SIG-M5 treated with dmso at 0.1 percent for 504 hours (cell line): ENCODE measurements at regions not wholly inside any gene's neighbourhood (a gene's known extent, or its start where the extent isn't known, plus 50 kb on each side); places are given as distances from the start of the nearest gene placed in this dataset.

Source experiments
- DNase-seq: peaks from one replicate; lab custom pipeline; 2025; ENCODE audit not compliant: unreplicated experiment; lab: John Stamatoyannopoulos, UW

DNA sequence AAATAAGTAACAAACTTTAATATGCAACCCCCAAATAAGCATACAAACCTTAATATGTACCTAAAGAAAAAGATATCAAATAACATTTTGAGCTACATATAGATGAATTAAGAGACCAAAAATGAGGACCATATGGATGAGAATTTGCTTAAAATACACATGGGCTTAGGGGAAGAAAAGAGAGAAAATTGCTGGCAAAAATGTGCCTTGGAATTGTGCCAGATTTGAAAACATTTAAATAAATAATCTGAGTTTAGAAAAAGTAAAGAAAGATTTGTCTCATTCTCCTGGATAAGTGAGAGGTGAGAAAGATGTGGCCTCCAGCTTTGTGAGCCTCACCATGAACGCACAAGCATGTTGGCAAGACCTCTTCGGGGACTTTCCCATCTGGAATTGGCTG lies 372.6 kb downstream of the SOX11 start:
- DNase-seq: no peak

DNA sequence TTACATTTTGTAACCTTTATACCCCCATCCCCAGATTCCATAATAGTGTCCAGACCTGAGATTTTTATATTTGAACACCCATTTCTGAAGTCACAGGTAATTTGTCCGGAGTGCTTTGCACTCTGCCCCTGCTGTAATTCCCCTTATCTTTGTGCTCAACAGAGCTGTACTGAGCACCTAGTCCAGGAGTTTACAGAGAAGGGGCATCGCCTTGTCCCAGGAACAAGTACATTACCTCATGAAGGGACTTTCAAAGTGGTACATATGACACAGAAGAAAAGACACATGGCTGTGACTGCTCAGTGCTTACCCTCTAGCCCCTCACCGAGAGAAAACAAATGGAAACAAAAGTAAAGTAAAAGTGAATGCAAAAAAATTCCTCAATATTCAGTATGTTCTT lies 373.5 kb downstream of the SOX11 start:
- DNase-seq: no peak

DNA sequence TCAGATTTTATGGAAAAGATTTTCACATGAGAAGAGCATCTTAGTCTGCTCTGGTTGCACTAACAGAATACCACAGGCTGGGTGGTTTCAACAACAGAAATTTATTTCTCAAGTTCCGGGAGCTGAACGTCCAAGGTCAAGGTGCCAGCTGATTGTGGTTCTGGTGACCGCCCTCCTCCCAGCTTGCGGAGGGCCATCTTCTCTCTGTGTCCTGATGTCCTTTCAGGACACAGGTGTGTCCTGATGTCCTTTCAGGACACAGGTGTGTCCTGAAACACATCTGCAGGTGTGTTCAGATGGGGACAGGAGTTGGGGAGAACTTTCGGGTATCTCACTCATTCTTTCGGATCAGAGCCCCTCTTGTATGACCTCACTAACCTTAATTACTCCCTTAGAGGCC lies 374.9 kb downstream of the SOX11 start:
- no peak for DNase-seq

DNA sequence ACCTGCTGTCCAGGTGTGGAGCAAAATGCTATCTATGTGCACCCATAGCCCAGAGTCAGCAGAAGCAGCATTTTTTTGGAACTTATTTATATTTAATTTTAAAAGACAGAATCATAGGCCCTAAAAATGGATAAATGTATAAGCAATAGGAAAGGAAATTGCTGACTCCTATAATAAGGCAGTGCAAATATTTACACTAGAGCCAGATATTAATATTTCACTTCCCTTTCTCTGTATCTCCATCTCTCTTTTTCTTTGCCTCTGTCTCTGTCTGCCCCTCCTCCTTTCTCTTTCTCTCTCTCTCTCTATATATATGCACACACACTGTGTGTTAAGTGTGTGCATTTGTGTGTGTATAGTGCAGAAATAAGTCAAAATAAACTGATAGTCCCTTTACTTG lies 375.6 kb downstream of the SOX11 start:
- no peak for DNase-seq

DNA sequence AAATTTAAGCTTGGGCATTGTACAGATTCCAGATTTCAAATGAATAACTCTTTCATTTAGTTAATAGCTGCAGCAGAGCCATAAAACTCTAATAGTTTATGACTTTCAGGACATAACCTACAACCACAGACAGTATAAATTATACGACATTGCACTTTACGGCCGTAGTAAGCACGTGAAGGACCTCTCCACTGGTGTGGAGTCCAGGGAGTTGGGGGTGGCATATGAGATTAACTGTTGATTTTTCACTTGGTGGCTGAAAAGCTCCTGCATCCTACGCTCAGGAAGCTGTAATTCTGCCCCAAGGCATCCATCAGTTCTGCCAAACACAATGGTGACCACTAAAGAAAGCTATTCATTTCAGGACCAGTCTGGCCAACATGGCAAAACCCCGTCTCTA lies 376.2 kb downstream of the SOX11 start:
- DNase-seq: no peak

DNA sequence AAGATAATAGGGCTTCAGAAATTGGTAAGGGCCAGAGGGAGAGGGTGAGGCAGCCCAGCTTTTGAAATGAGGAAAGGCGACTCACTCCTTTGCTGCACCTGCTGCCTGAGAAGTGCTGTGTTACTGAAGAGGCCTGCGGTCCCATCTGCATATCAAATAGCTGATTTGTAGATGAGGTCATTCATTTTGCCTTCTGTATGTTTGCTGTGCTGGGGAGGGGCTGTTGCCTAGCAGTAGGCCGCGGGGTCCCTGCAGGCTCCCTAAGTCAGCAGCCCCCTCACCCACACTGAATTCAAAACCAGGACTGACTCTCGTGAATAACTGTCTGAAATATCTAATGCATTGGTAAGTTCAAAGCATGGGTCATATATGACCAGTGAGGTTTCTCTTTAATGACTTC lies 377.2 kb downstream of the SOX11 start:
- DNase-seq: no peak

DNA sequence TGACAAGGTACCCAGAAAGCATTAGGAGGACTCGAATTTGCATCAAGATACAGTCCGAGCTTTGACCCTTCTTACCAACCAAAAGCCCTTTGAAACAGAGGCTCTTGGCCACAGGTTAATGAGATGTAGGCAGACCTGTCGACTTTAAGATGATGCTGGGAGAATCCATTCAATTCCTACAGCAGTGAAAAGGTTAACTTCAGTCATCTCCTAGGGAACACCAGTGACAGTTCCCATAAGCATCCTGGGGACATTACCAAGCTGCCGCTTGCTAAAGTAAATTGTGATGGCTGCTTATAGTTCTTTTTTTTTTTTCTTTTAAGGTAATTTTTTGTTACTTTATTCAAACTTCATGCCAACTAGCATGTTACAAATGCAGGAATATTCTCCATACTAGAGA lies 379.3 kb downstream of the SOX11 start:
- no peak for DNase-seq

DNA sequence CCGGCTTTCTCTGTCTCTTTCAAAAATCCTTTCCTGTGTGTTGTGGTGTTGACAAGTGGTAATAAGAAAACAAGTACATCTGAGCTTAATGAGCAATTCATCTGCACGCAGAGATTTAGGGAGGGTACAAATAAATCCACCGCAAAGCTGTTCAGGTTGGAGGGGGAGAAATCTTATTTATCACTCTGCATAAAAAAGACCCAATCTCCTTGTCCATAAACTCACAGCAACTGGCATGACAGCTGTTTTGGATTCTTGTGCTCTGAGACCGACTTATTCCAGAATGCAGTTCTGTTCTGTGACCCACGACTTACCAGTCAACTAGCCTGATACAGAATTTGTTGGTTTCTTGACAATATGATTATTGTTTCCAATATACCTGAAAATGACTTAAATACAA lies 380.1 kb downstream of the SOX11 start:
- no peak for DNase-seq

DNA sequence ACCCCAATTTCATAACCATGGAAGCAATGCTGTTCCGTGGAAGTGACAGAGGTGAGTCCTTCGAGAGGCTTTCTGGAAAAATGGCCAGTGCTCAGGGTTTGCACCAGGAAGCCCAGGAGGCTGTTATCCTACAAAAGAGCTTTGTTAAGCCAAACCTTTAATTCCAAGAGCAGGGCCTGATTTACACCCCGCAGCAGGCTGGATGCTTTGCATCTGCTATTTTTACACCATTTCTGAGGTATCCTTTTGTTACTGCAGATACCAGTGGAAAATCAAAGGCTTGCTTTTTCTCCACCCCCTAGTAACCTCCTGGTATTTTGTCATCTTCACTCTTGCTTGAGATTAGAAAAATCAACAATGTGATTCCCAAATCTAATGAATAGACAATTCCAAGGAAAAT lies 380.6 kb downstream of the SOX11 start:
- no peak for DNase-seq

DNA sequence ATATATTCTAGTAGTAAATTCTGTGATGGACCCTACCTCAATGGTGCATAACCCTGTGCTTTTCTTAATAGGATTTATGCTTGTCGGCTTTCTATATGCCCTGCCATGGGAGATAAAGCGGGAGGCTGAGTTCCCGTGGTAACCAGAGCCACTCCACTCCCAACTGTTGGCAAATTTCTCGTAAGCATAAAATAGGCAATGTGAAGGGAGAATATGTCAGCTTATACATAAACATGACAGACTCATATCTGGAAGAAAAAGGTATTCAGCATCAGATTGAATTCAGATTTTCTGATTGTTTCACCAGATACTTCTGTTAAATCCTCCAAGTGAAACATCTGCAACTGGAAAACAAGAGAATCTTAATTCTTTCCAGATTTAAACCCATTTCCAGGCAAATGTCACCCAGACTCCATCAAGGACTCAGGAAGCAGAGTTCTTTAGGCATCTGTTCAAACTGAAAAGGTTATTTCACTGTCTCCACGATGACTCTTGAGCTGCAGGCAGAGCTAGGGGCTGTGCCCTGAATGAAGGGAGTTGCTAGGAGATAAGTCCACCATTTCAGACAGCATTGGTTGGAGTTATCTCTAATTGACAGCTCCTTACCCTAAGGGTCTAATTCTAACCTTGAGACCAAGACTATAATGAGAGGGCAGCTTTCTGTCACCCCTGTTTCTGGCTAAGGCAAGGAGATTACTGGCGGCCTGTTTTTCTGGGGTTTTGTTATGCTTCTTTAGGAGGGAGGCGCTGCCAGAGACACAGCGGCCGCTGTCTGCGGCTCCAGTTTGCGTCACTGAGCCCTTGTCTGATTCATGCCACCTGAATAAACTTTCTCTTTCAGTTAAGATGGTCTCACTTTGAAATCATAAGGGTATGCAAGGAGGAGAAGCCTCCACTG lies 381.3 kb downstream of the SOX11 start:
- no peak for DNase-seq

DNA sequence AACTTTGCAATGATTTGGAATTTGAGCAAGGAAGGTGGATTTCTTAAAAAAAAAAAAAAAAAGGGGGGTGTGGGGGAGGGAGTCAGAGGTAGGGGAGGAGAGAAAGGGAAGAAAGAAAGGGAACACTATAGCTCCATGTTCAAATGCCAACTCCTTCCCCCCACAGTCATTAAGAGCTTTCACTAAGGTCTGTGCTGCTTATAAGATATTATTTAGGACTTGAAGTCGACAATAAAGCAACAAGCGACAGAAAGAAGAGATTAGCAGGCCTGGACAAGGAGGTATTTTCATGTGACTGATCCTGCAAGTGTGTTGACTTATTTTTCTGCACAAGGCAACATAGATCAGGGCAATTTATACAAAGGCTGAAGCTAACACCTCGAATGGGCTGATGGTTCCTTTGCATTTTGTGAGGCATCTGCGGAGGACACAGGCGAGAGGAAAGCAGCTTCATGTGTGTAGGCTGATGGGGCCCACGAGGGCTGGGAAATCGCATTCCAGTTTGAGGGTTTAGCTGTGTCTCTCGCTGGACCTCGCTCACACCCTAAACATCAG lies 382.0 kb downstream of the SOX11 start:
- no peak for DNase-seq

DNA sequence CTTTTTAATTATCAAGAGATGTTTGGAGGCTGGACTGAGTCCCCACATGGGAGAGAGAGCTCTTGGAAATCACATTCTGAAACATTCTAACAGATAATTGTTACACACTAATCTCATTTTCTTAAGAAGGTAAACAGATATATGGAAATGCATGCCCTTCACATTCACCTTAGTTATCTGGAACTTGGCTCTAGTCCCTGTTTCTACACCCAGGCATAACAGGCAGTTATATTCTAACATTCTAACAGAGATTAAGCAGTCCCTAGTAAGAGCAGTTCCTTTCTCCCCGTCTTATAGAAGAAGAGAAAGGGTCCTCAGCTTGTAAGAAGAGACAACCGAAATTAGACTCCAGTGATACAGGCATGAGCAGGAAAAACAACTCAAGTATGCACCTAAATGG lies 385.4 kb downstream of the SOX11 start:
- DNase-seq: no peak

DNA sequence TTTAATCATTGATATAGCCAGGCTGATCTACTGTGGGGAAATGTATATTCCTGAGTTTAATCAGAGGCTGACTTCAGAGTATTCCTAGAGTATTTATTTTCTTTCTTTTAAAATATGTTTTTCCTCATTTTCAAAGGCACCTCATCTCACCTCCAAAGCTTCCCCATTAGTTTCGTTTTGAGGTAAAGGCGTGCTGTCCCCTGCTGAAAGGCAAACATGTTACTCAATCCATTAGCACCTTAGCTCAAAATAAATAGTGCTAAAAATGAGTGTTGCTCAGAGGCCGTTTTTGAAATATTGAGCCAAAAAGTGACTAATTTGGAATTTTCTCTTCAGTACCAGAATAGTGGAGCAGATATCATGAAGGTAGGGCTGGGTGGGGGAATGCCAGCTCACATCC lies 386.2 kb downstream of the SOX11 start:
- no peak for DNase-seq

DNA sequence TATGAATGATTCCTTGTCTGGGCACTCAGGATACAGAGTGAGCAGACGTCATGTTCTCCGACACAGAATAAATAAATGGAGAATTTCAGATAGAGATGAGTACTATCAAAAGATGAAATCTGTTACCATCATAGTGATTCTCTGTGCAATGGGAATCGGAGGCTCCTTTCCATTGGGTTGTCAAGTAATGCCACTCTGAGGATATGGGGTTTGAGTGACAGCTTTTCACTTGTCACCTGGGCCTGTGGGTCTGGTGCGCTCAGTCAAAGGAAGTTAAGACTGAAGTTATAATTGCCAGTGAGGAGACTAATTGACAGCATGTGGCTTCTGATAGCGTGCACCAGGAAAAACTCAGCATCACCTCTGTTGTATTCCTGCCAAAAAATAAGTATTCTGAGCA lies 387.2 kb downstream of the SOX11 start:
- no peak for DNase-seq

DNA sequence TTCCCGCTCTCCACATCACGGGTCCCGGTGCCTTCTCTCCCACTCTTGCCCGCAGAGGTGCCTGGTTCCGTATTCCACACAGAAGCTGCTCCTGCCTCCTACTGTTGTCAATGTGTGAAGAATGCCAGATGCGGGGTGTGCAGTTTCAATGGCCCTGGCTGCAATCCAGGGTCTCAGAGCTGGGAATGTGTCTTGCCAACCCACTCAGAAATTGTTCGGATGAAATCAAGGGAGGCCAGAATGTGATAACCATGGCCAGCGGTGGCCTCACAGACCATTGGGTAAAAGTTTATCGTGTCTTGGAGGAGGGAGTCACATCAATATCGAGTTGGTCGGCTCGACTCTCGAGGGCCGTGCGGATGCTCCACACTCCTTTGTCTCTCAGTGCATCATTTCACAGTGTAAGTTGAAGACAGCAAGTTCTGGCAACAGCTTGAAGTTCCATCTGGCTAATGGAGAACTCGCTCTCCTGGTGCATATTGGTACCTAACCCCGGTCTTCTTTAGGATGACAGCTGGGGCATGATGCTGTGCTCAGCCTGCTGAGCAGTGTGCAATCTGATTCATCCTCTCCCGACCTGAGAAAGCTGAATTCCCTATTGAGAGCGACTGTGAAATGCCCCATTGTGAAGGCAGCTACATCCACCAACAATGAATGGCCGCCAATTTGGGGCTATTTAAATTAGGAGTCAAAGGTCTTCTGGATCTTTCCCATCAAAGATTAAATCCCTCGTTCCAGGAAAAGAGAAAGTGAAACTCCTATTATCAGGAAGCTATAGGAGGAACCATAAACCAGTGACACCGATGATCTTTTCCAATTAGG lies 389.0 kb downstream of the SOX11 start:
- no peak for DNase-seq

DNA sequence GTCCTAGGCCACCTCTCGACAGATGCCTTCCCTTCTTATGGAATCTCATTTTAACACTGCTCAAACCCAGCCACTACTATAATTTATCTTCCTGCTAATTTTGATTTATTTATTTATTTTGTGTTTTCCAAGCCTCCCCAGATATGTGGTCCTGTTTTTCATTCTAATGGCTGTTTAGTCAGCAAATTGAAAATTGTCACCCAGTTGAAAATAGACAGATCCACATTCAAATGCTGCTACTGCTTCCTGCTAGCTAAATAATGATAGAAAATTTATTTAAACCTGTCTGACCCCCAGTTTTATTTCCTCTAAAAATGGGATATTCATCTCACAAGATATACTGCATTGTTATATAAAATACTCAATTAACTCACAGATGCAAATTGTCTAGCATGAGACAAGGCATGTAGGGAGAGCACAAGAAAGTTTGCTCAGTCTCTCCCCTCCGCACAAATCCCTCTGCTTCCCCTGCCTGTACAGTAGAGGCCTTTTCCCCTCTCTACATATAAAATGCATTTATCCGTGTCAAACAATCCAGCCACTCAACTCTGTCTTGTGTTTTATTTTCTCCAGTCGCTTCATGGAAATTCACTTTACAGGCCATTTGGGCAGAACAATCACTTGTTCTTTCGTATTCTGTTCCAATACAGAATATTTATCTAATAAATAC lies 389.9 kb downstream of the SOX11 start:
- no peak for DNase-seq

DNA sequence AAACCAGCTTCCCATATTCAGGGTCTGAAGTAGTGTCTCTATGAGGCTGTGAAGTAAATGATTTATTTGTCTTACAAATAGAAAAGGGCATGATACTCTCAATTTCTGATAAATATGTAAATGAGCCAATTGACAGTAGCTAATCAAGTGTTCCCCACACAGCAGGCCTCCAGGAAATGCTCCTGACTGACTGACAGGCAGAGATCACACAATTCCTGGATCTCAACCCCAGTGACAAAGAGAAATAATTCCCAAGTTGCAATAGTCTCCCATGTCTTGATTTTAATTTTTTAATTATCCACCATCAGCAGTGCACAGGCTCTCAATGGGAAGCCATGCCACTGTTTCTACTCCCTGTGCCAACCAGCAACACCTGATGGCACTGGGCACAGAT lies 390.4 kb downstream of the SOX11 start:
- DNase-seq: no peak

DNA sequence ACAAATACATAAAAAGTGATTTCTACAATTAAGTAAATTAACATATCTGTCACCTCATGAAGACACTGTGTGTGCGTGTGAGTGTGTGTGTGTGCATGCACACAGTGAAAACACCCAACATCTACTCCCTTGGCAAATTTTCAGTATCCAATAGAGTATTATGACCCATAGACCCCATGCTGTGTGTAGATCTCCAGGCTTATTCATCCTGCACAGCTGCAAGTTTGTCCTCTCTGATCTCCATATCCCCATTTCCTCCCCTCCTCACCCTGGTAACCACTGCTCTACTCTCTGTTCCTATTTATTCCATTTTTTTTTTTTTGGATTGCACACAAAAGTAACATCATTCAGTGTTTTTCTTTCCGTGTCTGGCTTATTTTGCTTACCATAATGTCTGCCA lies 391.0 kb downstream of the SOX11 start:
- no peak for DNase-seq

DNA sequence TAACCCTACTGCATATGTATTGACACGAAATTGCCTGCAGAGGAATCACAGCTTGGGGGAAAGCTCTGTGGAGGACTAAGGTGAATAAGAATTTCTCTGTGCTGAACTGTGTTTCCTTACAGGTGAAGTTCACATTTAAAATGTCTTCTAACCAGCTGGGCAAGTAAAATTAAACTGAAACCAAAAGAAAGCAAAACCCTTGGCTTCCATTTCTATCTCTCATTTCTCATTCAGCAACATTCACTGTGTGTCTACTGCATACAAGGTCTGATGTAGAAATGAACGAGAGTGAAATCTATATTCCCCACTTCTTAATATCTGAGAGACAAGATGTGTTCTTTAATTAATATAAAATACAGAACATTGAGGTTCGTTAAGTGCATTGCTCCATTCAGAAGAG lies 397.3 kb downstream of the SOX11 start:
- no peak for DNase-seq

DNA sequence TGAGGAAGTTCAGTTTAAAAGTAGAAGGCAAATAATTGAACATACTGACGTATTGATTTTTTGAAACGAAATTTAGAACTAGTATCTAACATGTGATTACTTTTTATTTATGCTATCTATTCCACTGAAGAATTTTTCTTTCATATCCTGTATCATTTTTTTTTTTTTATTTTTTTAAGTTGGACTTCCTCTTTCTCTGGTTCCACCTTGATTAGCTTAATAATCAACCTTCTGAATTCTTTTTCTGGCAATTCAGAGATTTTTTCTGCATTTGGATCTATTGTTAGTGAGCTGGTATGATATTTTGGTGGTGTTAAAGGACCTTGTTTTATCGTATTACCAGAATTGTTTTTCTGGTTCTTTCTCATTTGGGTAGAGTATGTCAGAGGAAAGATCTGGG lies 411.2 kb downstream of the SOX11 start:
- no peak for DNase-seq

DNA sequence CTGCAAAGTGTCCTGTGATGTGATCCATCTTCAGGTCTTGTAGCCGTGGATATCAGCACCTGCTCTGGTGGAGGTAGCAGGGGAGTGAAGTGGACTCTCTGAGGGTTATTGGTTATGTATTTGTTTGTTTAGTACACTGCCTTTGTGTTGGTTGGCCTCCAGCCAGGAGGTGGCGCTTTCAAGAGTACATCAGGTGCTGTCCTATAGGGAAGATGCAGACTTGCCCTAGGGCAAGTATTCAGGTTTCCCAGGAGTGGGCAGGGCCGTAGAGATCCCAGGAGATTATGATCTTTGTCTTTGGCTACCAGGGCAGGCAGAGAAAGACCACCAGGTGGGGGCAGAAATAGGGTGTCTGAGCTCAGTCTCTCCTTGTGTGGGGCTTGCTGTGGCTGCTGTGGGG lies 411.8 kb downstream of the SOX11 start:
- no peak for DNase-seq

DNA sequence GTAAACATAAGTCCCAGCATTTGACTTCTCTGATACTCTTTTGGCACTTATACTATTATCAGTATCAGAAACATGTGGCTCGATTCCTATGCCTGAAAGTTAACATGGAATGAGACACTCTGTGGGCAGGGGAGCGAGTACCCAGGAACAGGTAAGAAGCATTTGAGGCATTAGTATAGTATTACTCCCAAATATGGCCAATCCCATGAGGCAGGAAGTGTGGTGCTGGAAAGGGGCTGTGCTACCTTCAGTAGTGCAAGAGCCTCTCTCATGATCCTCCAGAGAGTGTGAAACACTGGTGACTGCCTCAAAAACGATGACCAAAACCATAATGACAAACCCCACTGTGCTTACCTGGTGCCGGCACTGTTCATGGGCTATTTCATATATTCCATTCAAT lies 415.1 kb downstream of the SOX11 start:
- DNase-seq: no peak
